Middle frontal gyrus (tissue), 1 donor: ENCODE measurements at regions not wholly inside any gene's neighbourhood (a gene's known extent, or its start where the extent isn't known, plus 50 kb on each side); places are given as distances from the start of the nearest gene placed in this dataset.

Source experiments
- DNase-seq: peaks from one replicate; pipeline ENCODE4 v3.0.0-alpha.2; 2015; ENCODE audit warnings: low spot score; ENCODE audit errors: extremely low spot score

GRCh38 chr13:33694546-33694945, 123.4 kb upstream of the RFC3 start:
- DNase-seq = no peak

DNA sequence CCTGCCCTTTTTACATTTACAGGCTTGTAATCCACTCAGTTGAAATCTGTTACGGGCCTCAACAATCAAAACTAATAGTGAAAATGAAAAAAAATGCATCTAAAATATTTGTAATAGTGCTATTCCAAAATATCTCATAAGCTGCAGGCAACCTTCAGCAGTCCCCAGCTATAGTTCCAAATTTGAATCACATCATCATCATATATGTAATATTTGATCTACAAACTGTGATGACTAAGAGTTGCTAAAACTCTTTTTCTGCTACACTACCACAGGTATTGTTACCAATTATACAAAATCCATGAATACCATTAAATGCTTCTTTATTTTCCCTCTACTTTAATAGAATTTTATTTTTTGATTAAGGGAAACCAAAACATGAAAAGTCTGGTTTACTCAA, 121.4 kb upstream of the RFC3 start:
- no peak for DNase-seq

DNA sequence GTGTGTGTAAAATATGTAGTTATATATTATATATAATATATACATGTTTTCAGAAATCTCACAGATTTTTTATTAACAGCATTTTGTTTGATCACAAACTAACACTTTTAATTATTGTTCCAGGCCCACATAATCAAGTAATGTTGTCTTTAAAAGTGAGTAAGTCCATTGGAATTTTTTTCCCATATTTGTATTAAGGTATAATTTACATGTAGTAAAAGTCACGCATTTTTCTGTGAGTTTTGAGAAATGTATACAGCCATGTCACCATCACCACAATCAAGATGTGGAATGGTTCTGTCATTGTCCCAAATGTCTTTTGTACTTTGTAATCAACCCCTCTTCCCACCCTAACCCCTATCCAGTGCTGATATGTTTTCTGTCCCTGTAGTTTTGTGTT, 120.0 kb upstream of the RFC3 start:
- DNase-seq = no peak

- no peak for DNase-seq
These were observed 110.5 kb upstream of the RFC3 start for GRCh38 chr13:33707449-33707848.

DNA sequence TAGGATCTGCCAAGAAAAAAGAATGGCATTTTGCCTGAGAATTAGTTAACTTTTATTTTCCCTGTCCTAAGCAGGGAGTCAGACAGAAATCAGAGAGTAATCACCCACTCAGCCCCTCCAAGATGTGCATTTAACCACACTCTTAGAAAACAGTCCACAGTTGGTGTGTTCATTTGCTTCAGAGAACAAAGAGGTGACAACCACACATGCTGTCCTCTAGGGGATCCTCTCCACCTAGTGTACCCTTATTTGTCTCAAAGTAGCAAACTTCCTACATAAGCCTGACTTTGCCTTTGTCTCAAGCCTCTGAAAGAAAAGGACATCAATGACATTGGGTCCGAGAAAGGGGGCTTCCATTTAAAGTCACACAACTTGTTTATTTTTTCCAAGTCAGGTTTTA, 107.0 kb upstream of the RFC3 start:
- no peak for DNase-seq

DNA sequence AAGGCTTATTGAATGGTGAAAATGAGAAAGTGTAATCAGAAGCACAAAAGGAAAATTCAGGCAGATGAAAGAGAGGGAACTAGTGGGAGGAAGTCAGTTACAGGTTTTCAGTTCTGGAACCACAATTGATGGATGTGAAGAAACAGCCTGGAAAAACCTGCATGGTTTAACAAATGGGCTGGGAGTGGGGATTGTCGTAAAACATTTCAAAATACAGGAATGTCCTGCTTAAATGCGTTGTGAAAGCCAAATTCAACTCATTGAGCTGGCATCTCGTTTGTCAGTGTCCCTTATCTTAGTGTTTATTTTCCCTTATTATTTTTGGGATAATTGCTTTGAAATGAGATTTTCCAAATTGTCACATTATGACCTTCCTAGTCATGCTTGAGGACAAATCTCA, 106.5 kb upstream of the RFC3 start:
- DNase-seq = no peak

- no peak for DNase-seq
These were observed 100.2 kb upstream of the RFC3 start for GRCh38 chr13:33717775-33718174.

GRCh38 chr13:33721724-33722123, 96.2 kb upstream of the RFC3 start:
- DNase-seq = no peak

DNA sequence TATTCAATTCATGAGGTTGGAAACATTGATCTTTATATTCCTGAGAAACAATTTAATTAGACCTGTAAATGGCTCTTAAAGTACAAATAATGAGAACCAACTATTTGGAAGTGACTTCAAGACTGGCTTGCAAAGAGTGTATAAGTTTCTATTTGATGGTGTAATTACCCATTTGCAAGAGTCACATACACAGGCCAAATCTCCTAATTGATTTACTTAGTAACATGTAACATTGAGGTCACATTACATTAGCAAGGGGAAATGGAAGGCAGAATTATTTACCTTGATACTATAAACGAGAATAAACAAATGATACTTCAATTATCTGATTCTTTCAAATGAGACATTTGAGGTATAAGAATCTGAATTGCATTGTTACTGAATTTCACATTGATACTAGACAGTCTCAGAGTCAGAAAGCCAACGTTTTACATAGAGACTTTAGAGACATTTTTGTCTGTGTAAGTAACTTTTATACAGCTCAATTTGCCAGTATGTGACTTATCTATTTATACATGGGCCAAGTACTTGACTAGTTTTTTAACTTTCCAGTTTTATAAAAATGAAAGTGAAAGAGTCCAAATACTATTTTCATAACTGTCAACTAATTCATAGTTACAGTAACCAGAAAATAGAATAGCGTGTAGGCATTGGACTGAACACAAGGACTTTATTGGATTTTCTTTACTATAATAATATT, 95.6 kb upstream of the RFC3 start:
- DNase-seq = no peak

DNA sequence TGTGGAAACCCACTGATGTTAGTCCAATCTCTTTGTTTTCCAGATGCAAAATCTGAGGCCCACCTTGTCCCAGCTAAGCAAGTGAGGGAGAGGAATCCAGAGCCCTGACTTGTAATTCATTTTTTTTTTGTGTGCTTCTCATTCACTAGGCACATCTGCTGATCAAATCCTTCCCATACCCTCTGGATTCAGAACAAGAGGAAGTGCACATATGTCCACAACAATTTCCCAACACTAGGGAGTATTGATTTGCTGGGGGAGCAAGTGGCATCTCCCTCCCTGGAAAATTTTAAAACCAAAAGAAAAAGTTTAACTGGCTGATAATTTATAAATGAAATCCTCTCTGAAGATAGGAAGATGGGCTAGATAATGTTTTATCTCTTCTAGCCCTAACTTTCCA, 94.6 kb upstream of the RFC3 start:
- DNase-seq = no peak

DNA sequence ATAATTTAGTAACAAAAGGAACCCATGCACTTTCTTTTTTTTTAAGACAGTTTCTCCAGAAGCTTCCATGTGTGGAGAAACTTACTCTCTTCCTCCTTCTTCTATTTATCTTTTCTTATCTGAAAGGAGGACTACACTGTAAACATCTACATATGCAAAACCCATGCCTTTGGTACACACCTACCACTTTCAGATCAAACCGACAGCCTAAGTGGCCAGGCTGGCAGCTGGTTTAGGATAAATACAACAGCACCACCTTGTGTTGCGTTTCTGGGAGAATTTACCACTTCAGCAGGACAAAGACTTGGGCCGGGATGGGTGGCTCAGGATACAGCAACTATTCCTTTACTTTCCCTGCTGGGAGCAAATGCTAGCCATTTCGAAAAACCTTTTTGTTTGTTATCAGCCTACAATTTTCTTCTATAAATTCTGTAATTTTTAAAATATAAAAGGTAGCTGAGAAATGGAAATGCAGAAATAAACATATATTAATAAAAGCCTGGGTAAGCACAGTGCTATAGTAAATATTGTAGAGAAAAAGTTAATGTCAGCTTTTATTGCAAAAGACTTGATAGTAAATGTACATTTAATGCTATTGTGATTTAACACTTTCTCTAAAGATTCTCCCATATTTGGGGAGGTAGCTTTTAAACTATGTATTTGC, 94.0 kb upstream of the RFC3 start:
- peak; percentile 89 for DNase-seq

GRCh38 chr13:33725340-33725739, 92.6 kb upstream of the RFC3 start:
- DNase-seq = no peak

DNA sequence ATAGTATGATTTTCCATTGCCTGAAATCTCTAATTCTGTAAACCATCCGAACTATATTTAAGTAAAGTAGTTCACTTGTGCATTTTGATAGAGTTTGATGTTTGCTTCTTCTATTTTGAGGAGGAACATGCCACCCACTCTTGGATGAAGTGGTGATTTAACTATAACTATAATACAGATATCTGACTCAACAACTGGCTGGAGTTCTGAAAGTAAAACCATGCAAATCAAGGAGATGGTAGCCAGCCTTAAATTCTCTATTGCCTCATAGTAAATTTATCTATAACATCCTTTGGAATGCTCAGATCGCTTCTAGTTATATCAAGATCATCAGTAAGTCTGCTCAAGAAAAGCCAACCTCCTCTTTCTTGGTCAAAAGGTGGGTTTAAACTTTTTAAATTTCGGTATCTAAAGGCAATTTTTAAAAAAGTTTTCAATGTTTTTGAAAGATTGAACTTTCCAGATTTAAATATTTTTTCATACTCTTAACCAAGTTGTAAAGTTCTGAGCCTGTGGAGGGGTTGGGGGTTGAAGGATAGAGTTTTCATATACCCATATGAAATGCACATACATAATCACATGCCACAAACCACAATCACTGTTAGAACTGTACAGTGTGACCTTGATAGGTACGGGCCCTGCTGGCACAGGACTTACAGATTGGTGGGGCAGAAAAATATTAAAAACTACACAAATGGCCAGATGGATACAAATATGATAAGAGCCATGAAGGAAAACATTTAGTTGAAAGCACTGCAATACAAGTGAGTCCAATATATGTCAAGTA, 90.5 kb upstream of the RFC3 start:
- peak; percentile 58 for DNase-seq

GRCh38 chr13:33728271-33729037, 89.5 kb upstream of the RFC3 start:
- no peak for DNase-seq

- DNase-seq = no peak
These were observed 87.8 kb upstream of the RFC3 start for GRCh38 chr13:33730147-33730546.

DNA sequence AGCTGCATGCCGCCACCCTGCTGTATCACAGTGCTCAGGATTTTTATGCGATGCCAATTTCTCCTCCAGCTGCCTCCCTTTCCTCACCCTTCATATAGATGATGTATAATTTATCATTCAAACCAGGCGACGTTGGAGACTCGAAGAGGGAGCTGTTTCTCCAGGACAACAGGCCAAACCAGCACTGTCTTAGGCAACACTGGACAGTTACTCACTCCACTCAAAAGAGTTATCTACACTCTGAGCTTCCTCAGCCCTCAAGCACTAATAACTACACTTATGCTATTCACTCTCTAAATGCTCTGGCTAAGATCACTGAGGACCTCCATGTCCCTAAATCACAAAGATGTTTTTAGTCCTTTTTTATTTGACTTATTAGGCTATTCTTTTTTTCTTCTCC, 87.3 kb upstream of the RFC3 start:
- DNase-seq = no peak

DNA sequence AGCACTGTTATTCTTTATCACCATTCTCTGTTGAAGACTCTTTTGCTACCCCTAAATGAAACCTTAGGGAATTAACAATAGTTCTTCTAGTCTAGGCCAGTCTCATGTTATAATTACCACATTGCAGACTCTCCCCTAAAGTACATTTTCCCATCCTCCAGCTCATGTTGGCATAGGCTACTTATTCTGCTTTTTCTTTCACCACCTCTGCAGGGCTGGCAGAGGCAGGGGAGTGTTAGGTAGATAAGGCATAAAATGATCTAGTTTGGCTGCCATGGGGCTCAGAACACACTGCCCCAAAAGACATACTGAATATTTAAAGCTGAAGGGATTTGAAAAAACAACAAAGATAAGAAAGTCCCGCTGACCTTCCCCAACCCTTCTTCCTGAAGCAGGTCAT, 82.7 kb upstream of the RFC3 start:
- DNase-seq = no peak

GRCh38 chr13:33739254-33739653, 78.7 kb upstream of the RFC3 start:
- DNase-seq = no peak

DNA sequence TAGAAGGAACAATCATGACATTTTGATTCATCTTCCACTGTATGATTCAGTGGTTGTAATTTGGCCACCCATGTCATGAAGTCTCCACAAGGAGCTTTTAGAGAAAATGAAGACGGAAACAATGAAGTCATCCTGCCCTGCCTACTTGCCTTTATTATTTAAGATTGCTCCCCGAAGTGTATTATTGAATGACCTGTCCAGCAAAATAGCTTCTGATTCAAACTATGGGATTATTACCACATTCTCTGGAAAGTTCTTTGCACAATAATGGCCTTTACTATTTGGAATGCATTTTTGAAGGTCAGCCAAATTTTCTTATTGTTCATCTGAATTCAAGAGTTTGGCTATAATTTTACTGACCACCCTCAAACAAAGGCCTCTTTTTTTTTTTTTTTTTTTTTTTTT, 77.8 kb upstream of the RFC3 start:
- no peak for DNase-seq

DNA sequence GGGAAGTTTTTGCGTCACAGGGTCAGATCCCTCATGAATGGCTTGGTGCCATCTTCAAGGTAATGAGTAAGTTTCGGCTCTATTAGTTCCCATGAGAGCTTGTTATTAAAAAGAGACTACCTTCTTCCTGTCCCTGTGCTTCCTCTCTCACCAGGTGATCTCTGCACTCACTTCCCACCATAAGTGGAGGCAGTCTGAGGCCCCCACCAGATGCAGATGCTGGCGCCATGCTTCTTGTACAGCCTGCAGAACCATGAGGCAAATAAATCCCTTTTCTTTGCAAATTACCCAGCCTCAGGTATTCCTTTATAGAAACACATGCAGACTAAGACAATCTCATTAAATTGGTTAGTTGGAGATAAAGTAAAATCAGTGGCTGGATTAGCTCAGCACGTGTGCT, 75.6 kb upstream of the RFC3 start:
- no peak for DNase-seq

DNA sequence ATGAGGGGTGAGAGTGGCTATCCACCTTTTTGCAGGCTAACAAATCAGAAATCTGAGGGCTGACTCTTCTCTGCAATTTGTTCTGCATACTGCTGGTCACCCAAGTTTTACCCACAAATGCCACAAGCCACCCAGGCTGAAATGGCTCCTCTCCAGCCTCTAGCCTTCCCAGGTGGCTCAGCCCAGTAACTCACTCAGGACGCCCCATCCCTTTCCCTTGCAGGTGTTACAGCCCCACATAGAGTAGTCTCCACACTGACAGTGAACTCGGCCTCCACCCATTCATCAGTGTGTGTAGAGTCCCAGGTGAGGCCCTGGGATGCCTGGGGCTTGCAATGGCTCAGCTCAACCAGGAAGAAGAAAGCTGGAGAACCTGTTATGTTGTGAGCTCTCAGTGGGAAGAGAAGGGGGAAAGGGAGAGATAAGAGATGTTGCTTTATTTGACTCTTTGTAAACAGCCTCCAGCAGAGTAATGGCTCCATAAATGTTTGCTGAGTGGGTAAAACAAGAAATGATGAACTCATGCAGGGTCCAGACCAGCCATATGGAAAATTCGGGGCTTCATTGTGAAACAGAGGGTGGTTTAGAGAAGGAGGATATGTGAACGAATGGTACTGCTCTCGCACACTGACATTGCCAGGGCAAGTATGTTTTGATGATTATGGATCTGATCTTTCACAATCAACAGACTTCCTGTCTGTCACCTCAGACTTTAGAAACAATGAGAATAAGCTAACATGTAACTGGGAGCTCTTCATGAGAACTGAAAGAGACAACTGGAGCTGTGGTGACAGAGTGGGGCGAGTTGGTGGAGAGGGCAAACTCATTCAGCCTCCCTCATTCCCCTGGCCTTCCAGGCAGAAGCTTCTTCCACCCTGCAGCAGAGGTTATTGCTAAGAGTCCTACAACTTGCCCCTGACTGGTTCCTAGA, 74.2 kb upstream of the RFC3 start:
- DNase-seq = no peak
